Inflammatory macrophage treated with lipopolysaccharide for 1 hour (primary cell): ENCODE measurements at regions not wholly inside any gene's neighbourhood (a gene's known extent, or its start where the extent isn't known, plus 50 kb on each side); places are given as distances from the start of the nearest gene placed in this dataset.
"Not testable (repeated sequence)": the region's sequence is repeated elsewhere in the genome, so short reads cannot be mapped to it uniquely, and the experiment has no call there.

Source experiments
- DNase-seq, 2 donors: peaks; one replicate each; pipeline ENCODE4 v3.0.0-alpha.2; 2020 to 2022

DNA sequence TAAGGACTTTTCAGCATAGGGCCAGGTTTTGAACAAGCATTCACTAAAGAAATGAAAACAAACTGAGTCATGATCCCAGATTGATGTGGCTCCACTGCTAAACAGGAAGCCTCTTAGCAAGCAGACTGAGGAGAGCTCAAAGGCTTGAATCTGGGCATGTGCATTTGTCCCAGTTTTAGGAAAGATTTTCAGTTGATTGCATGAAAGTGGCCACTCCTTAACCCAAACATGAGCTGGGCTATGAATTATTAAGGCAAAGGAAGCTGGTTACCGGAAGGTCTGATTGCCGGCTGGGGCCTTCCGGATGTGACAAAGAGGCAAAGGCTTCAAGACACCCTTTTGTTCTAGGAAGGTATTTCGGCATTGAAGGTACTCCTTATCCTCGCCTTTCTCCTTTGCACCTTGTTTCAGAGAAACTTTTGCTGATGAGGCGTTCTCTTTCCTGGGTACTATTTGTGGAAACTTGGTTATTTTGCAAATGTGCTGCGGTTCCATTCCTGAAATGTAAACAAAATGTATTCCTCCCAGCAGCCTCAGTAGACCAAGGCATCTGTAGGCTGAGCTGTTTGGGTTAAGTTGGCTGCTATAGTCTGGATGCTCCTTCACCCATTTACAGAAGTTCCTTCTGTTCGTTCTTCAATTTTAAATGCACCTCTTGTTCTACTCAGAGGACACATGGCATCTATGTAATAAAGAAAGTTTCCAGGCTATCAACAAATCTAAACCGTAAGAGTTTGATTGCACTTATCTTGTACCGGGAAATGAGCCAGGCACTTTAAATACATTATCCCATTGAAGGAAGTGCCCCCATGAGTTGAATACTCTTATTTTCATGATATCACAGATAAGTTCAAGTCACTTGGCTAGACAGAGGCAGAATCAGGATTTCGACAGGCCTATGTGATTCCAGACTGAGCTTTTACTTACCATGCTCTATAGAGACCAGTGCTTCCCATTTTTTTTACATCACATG, 115.6 kb upstream of the METAP2 start:
- DNase-seq, result no peak

DNA sequence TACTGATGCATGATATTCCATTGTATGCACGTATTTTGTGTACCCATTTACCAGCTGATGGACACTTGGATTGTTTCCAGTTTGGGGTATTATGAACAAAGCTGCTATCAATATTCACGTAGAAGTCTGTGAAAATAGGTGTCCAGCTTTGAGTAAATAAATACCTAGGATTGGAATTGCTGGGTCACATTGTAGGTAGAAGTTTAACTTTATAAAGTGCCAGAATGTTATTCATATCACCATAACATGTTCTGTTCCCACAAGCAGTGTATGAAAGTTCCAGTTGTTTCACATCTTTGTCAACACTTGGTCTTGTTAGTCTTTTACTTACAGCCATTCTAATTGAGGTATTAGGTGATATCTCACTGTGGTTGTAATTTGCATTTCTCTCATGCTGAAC, 108.0 kb upstream of the METAP2 start:
- no peak for DNase-seq

DNA sequence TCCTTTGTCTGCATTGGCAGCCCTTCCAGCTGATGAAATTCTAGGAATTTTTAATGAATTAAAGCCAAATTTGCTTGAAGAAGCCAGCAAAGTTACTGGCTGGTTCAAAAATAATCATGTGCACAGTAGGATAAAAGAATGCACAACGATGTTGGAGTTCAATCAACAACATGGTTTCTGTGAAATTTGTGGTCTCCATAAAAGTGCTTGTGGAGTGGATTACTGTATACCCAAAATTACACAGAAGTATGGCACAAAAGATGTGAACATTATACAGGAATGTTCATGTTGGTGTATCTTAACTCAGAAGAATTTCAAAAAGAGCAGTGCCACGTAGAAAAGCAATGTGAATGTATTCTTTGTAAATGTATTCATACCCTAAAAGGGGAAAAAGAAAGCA, 105.0 kb upstream of the METAP2 start:
- no peak for DNase-seq

DNA sequence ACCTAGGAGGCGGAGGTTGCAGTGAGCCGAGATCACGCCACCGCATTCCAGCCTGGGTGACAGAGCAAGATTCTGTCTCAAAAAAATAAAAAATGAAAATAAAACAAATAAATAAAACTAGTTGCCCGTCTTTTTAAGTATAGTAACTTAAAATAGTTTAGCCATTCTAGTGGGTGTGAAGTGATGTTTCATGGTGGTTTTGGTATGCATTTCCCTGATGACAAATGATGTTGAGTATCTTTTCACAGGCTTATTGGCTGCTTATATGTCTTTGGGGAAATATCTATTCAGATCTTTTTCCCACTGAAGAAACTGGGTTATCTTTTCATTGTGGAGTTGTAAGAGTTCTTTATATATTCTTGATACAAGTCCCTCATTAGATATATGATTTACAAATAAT, 102.4 kb upstream of the METAP2 start:
- DNase-seq, result no peak

DNA sequence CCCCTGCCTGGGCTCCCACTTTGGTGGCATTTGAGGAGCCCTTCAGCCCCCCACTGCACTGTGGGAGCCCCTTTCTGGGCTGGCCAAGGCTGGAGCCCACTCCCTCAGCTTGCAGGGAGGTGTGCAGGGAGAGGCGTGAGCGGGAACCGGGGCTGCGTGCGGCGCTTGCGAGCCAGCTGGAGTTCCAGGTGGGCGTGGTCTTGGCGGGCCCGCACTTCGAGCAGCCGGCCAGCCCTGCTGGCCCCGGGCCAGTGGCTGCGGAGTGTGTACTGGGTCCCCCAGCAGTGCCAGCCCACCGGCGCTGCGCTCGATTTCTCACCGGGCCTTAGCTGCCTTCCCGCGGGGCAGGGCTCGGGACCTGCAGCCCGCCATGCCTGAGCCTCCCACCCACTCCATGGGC, 94.5 kb upstream of the METAP2 start:
- not testable (repeated sequence) for DNase-seq

DNA sequence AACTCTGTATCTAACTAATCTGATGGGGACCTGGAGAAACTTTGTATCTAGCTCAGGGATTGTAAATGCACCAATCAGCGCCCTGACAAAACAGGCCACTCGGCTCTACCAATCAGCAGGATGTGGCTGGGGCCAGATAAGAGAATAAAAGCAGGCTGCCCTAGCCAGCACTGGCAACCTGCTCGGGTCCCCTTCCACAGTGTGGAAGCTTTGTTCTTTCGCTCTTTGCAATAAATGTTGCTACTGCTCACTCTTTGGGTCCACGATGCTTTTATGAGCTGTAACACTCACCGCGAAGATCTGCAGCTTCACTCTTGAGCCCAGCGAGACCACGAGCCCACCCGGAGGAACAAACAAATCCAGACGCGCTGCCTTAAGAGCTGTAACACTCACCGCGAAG, 93.6 kb upstream of the METAP2 start:
- DNase-seq, result not testable (repeated sequence)

DNA sequence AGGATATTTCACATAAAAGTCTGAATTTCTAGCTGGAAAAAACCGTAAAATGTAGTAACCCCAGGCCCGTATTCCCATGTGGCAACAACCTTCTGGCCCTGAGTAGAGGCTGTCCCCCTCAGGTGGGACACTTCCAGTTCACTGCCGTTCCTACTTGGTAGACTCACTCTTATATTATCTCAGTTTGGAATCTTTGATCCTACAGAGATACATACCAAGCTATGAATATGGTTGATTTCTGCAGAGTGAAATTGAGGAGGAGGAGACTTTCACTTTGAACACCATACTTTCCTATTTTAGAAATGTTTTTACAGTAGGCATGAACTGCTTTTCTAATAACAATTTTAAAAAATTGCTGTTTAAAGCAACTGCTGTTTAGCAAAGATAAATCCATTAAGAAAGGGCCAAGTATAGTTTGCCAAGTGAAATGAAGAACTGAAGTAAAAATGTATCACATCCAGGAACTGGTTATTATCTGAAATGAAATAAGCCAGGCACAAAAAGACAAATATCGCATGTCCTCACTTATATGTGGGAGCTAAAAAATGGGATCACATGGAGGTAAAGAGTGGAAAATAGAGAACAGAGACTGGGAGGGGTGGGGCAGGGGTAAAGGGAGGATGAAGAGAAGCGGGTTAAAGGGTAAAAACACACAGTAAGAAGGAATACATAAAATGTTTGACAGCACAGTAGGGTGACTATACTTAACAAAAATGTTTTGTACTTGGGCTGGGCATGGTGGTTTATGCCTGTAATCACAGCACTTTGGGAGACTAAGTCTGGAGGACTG, 92.8 kb upstream of the METAP2 start:
- DNase-seq, result no peak

DNA sequence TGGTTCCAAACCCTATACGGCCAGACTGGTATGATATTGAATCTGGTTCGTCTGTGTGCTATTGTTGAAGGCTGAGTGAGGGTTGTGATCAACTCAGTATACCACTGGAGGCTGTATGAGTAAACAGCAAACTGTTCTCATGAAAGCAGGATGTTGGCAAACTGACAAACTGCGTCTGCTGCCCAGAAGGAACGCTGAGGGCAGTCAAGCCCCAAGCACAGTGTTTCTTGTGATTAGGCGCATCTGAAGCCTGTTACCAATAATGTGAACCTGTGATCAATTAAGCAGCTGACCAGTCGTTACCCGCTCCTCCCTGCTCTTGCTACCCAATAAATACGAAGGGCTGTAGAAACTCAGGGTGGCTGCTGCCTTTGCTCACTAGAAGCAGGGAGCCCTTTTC, 90.0 kb upstream of the METAP2 start:
- not testable (repeated sequence) for DNase-seq

DNA sequence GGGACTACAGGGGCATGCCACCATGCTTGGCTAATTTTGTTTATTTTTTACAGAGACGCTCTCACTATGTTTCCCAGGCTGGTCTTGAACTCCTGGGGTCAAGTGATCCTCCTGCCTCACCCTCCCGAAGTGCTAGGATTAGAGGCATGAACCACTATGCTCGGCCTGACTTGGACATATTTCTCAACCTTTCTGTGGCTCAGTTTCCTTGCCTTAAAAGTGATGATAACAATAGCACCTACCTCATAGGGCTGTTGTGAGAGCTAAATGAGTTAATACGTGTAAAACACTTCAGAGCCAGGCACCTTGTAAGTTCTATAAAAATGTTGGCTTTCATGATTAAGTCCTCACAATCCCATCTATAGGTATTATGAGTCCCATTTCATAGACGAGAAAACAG, 89.2 kb upstream of the METAP2 start:
- DNase-seq, result no peak

DNA sequence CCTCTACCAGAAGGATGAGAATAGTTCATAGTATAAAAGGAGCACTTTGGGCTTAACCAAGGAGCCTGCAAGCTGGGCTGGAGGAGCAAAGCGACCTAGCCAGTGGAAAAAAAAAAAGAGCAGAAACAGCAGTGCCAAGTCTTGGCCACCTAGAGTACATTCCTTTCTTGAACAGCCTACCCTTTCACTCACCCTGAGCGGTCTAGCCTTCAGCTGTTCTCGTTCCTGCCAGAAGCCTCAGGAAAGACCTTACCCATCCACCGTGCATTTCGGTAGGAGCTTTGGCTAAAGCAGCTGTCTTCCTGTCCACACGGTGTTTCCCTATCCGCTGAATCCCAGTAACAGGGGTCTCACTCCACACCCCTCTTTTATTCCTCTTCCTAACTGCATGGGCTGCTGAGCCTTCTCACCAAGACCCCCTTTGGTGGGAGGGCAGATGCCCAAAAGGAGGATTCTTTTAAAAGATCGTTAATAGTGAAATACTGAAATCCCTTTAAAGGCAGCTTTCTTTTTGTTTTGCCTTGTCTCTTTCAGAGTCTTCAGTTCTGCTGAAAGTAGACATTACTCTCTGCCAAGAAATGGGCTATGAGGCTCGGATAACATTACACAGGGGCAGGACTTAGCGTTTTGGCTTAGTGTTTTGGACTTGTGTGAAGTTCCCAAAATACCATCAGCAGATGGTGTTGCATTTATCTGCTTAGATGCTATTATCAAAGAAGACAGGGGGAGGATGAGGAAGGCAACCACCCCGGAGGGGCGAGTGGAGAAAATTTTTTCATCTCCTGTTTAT, 88.5 kb upstream of the METAP2 start:
- DNase-seq, result no peak

DNA sequence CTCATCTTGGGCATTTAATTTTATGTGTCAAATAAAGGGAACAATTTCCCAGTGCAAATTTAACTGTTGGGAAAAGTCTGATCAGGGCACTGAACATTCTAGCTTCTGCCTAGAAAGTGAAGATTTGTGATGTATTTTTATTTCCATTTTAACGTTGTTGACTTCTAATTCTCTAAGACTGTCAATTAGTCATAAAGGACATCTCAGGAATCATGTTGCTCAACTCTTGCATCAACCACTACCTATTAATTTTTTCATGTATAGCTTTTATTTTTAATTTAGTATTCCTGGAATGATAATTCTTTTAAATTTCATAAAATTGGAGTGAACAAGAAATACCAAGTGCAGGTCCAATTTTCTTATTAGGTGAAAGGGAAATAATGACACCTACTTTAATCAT, 87.9 kb upstream of the METAP2 start:
- DNase-seq, result no peak

DNA sequence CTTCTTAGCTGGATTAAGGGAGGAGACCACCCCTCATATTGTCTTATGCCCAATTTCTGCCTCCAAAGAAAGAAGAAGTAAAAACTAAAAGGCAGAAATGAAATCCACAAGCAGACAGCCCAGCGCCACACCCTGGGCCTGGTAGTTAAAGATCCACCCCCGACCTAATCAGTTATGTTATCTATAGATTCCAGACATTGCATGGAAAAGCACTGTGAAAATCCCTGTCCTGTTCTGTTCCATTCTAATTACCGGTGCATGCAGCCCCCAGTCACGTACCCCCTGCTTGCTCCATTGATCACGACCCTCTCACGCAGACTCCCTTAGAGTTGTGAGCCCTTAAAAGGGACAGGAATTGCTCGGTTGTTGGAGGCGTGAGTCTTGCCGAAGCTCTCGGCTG, 85.7 kb upstream of the METAP2 start:
- DNase-seq, result not testable (repeated sequence)

DNA sequence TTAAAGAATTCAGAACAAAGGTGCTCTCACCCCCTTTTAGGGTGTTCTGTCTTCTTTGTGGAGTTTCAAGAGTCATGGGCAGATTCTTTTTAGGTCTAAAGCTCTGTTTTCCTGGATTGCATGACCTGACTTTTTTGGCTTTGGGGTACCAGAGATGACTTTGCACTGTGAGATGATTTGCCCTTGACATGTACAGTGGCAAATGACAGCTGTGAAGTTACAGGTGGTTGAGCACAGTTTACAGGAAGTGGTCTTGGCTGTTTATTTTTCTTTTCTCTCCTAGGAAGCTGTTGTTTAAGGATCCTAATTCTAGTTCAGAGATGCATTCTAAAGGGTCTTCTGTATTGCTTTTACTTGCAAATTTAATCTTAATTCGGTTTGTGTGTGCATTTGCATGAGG, 83.8 kb upstream of the METAP2 start:
- DNase-seq, result no peak

DNA sequence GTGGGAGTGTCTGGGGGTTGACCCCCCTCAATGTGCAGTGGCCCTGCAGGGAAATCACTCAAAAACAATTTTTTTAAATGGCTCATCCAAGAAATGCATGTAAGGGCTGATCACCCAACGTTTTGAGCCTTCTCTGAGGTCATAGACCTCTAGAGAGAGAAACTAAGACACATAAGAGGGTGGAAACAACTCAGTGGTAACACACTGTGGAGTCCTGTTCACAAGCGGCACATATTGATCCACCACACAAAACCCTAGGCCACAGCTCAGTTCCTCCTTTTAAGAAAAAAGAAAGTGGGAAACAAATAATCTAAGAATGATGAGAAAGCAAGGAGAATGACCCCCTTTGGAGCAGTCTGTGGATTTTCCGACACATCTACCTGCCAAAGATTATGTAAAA, 83.0 kb upstream of the METAP2 start:
- no peak for DNase-seq

DNA sequence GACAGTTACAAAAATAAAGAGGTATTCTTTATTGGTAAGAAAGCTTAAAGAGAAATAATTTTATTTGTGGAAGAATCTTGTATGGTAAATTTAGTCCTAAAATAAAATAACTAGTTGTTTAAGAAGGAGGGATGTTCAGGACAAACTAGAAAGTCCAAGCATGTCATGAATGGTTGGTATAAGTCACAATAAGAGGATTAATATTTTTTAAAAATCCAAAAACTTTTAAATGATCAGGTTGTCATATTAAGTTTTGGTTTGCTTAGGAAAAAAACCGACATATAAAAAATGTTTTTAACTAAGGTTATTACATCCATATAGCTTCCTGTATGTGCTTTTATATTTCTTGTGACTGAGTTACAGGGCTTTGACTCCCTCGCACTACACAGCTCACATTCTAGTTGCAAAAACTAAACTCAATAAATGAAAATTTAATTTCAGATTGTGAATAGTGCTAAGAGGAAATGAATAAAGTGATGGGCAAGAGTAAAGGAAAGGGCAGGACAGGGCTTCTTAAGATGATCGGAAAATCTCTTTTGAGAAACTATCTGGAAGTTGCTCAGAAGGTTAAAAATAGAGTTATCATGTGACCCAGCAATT, 80.7 kb upstream of the METAP2 start:
- no peak for DNase-seq

DNA sequence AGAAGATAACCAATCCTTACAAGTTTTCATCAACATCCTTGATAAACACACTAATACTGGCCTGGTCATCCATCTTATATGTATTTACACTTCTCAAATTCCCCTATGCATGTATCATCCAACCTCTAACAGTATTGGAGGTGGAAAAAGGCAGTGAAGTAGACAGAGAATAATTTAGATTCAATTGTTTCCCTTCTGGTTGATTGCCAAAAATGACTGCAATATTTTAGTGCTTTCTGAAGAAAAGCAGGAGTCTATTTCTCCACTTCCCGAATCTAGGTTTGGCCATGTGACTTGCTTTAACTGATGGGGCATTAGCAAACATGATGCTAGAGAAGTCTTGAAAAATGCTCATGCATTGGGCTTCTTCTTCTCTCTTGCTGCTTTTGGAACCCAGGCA, 78.3 kb upstream of the METAP2 start:
- no peak for DNase-seq

DNA sequence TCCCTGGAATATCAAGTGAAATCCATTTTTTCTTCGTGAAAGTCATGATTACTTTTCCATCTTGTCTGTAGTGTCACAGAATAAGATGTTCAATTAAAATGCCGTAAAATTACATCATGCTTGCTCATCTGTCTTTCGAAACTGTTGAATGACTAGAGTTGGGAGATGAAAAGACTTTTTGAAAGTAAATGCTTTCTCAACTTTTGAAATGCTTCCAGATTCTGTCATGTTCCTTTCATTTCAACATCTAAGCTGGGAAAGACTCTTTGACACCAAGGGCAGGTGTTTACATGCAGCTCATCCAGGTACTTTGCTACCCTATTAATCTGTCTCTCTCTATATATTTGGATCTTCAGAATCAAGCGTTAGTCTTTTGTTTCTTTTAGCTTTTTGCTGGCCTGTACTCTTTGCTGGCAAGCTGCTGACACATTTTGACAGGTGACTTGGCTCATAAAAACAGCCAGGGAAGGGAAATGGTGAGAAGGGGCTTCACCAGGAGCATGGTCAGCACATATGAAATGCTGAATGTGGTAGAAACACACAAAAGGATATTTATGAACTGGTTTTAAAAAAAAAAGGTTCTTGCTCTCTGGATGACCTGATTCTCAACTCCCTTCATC, 77.0 kb upstream of the METAP2 start:
- peak; percentile 4 to 21 for DNase-seq

DNA sequence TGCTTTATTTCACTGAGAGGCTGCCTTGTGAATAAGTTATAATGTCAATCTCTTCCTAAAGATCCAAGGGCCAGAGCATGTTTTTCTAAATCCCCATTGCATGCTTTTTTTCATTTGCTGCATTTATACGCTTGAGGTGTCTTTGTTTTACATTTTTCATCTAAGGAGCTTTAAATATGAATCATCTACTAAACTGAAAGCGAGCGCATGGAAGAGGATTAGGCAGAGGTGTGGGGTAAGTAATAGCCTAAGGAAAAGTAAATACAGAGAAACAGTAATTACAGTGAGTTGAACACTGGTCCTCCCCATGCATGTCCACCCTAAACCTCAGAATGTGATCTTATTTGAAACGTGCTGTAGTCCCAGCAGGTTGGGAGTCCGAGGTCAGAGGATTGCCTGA, 76.4 kb upstream of the METAP2 start:
- DNase-seq, result no peak

DNA sequence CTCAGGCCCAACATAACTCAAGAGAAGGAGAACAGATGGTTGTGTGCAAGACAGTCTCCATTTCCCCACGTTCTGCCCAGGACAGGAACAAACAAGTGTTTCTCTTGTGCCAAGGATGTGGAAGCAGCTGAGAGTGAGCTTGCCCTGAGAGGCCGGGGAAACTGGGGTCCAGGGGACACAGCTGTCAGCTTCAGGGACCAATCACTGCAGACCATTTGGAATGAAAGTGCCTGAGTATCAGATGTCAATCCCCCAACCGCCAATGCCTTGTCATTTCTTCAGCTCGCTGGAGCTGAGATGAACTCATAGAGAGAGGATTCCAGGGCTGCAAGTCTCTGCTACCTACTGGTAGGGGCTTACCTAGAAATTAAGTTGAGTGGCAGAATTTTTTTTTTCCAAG, 71.9 kb upstream of the METAP2 start:
- no peak for DNase-seq

DNA sequence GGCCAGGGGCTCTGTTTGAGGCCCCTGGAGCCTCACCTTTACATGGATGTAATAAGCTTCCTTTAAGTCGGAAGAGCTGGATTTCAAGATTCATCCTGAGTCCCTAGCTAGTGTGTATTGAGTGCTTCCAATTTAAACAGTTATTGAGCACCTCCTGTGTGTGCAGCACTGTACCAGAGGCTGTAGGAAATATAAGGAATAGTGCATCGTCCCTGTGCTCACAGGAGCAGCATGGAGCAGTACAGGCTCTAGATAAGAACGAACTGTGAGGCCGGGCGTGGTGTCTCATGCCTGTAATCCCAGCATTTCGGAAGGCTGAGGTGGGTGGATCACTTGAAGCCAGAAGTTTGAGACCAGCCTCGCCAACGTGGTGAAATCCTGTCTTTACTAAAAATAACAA, 65.8 kb upstream of the METAP2 start:
- no peak for DNase-seq

DNA sequence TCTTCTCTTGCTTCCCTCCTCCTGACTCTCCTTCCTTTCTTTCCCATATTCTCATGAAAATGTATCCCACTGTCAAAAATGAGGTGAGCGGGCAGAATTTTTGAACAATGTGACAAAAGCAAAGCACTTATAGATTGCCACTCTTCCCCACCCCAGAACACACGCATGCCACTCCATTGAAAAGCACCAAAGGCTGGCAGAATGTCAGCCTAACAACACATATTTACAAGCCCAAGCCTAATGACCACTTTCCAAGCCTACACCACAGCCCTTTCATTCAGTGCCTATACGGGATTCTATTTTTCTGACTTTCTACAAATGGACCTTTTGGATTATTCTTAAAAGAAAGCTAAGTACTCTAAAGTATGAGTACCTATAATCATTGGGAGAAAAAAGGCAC, 62.9 kb upstream of the METAP2 start:
- no peak for DNase-seq

DNA sequence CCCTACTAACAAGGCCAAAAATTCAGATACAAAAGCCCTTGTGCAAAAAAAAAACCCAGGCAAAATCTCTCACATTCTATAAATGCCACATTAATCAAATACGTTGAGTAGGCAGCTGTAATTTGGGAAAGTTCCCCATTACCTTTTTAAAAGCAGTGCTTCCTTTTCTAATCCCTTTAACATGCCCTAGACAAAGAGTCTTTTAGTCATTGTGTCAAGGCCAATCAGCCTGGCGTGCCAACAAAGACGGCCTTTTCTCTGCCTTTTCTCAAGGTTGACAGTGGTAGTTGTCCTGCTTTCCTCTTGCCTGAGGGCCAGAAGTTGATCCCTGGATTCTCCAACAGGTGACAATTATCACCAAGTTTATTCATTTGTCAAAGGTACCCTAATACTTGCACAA, 62.5 kb upstream of the METAP2 start:
- DNase-seq, result no peak
